Activated CD4-positive, alpha-beta memory T cell treated with anti-CD3 and anti-CD28 coated beads for 36 hours (primary cell): ENCODE measurements at regions not wholly inside any gene's neighbourhood (a gene's known extent, or its start where the extent isn't known, plus 50 kb on each side); places are given as distances from the start of the nearest gene placed in this dataset.
A peak's percentile ranks its signal among the peaks of the same experiment; 100 is the strongest.
"Not testable (repeated sequence)": the region's sequence is repeated elsewhere in the genome, so short reads cannot be mapped to it uniquely, and the experiment has no call there.

Experiments
- CTCF ChIA-PET: fragments of 350-600 bp; sonication (Branson Sonifier 250); formaldehyde crosslinking; loops from one replicate; lab custom pipeline; 2021; ENCODE audit warnings: antibody characterized with exemption, inconsistent platforms; lab: Charles Lee
- POLR2A ChIA-PET: fragments of 350-600 bp; sonication (Branson Sonifier 250); formaldehyde crosslinking; loops from one replicate; lab custom pipeline; 2021; ENCODE audit warnings: antibody characterized with exemption; lab: Charles Lee
- DNase-seq: peaks from one replicate; pipeline ENCODE4 v3.0.0-alpha.2; 2020
- H3K27ac Mint-ChIP-seq: one replicate; pipeline ENCODE4 v1.8.0; 2021; ENCODE audit warnings: mixed read lengths
- H3K27me3 Mint-ChIP-seq: one replicate; pipeline ENCODE4 v1.8.0; 2021; ENCODE audit warnings: mixed read lengths
- H3K36me3 Mint-ChIP-seq: one replicate; pipeline ENCODE4 v1.8.0; 2021; ENCODE audit warnings: mixed read lengths
- H3K4me1 Mint-ChIP-seq: one replicate; pipeline ENCODE4 v1.8.0; 2021; ENCODE audit warnings: low read depth, mixed read lengths
- H3K4me3 Mint-ChIP-seq: one replicate; pipeline ENCODE4 v1.8.0; 2021; ENCODE audit warnings: mild to moderate bottlenecking, mixed read lengths
- H3K9me3 Mint-ChIP-seq: one replicate; pipeline ENCODE4 v1.8.0; 2021; ENCODE audit warnings: mixed read lengths
- intact Hi-C: fragments of 100-400 bp; cut with micrococcal nuclease; formaldehyde crosslinking; loops from one replicate; pipeline ENCODE4 v1.15.1; 2023

- H3K27ac Mint-ChIP-seq, CTCF ChIA-PET, intact Hi-C loops, H3K27me3 Mint-ChIP-seq, H3K4me3 Mint-ChIP-seq, H3K36me3 Mint-ChIP-seq, H3K9me3 Mint-ChIP-seq, H3K4me1 Mint-ChIP-seq, DNase-seq, POLR2A ChIA-PET: not testable (repeated sequence)
Measured at GRCh38 chr10:38310111-38310510, 216.0 kb downstream of the ZNF37A start.

- DNase-seq, H3K4me3 Mint-ChIP-seq, intact Hi-C loops, H3K9me3 Mint-ChIP-seq, CTCF ChIA-PET, H3K4me1 Mint-ChIP-seq, POLR2A ChIA-PET, H3K36me3 Mint-ChIP-seq, H3K27ac Mint-ChIP-seq, H3K27me3 Mint-ChIP-seq: not testable (repeated sequence)
Measured at GRCh38 chr10:38315090-38315805, 221.1 kb downstream of the ZNF37A start.

- intact Hi-C loops, DNase-seq, H3K4me1 Mint-ChIP-seq, H3K4me3 Mint-ChIP-seq, H3K9me3 Mint-ChIP-seq, POLR2A ChIA-PET, H3K27me3 Mint-ChIP-seq, CTCF ChIA-PET, H3K36me3 Mint-ChIP-seq, H3K27ac Mint-ChIP-seq: not testable (repeated sequence)
Measured at GRCh38 chr10:38321393-38321792, 227.3 kb downstream of the ZNF37A start.

- H3K27ac Mint-ChIP-seq, H3K4me1 Mint-ChIP-seq, H3K4me3 Mint-ChIP-seq, H3K9me3 Mint-ChIP-seq, POLR2A ChIA-PET, intact Hi-C loops, H3K27me3 Mint-ChIP-seq, DNase-seq, CTCF ChIA-PET, H3K36me3 Mint-ChIP-seq: not testable (repeated sequence)
Measured at GRCh38 chr10:38330306-38330705, 236.2 kb downstream of the ZNF37A start.

- H3K4me1 Mint-ChIP-seq, H3K27me3 Mint-ChIP-seq, DNase-seq, intact Hi-C loops, CTCF ChIA-PET, H3K36me3 Mint-ChIP-seq, H3K27ac Mint-ChIP-seq, POLR2A ChIA-PET, H3K4me3 Mint-ChIP-seq, H3K9me3 Mint-ChIP-seq: not testable (repeated sequence)
Measured at GRCh38 chr10:38331106-38331505, 237.0 kb downstream of the ZNF37A start.

- POLR2A ChIA-PET, H3K27me3 Mint-ChIP-seq, H3K27ac Mint-ChIP-seq, CTCF ChIA-PET, DNase-seq, intact Hi-C loops, H3K9me3 Mint-ChIP-seq, H3K4me3 Mint-ChIP-seq, H3K36me3 Mint-ChIP-seq, H3K4me1 Mint-ChIP-seq: not testable (repeated sequence)
Measured at GRCh38 chr10:38333699-38334098, 239.6 kb downstream of the ZNF37A start.

GRCh38 chr10:38350645-38351044 is 256.5 kb downstream of the ZNF37A start:
- H3K4me3 Mint-ChIP-seq, H3K9me3 Mint-ChIP-seq, CTCF ChIA-PET, H3K36me3 Mint-ChIP-seq, DNase-seq, POLR2A ChIA-PET, H3K4me1 Mint-ChIP-seq, H3K27ac Mint-ChIP-seq, H3K27me3 Mint-ChIP-seq: not testable (repeated sequence)
- intact Hi-C loops, result loop anchor here (10.0 kb wide), 1 partner anchor 496 kb away; the partner anchor contains the start of gene ZNF248

- H3K36me3 Mint-ChIP-seq, CTCF ChIA-PET, H3K27ac Mint-ChIP-seq, H3K9me3 Mint-ChIP-seq, H3K4me3 Mint-ChIP-seq, H3K27me3 Mint-ChIP-seq, H3K4me1 Mint-ChIP-seq, POLR2A ChIA-PET: not testable (repeated sequence)
- DNase-seq, result peak; percentile 37
- intact Hi-C loops, result loop anchor here (10.0 kb wide), 1 partner anchor 500 kb away; the partner anchor contains the start of gene ZNF248
Measured at GRCh38 chr10:38354410-38354809, 260.3 kb downstream of the ZNF37A start.

- H3K4me1 Mint-ChIP-seq, H3K36me3 Mint-ChIP-seq, H3K27me3 Mint-ChIP-seq, POLR2A ChIA-PET, CTCF ChIA-PET, H3K9me3 Mint-ChIP-seq: not testable (repeated sequence)
- intact Hi-C loops, result loop anchor here (10.0 kb wide), 1 partner anchor 501 kb away; the partner anchor contains the start of gene ZNF248
- Mint-ChIP-seq H3K27ac (peak overlapping the region; percentile 96), H3K4me3 (peak overlapping the region; percentile 92)
- DNase-seq, result peak; percentile 87
Measured at GRCh38 chr10:38355911-38356526, 261.9 kb downstream of the ZNF37A start.

- H3K4me1 Mint-ChIP-seq, CTCF ChIA-PET, POLR2A ChIA-PET, H3K36me3 Mint-ChIP-seq, H3K27me3 Mint-ChIP-seq, H3K9me3 Mint-ChIP-seq: not testable (repeated sequence)
- DNase-seq, result peak; percentile 10
- Mint-ChIP-seq H3K4me3 (peak overlapping the region; percentile 92), H3K27ac (peak overlapping the region; percentile 96)
- intact Hi-C loops, result loop anchor here (10.0 kb wide), 1 partner anchor 502 kb away; the partner anchor contains the start of gene ZNF248
Measured at GRCh38 chr10:38356527-38356926, 262.4 kb downstream of the ZNF37A start.

- DNase-seq, H3K27ac Mint-ChIP-seq, POLR2A ChIA-PET, H3K9me3 Mint-ChIP-seq, H3K4me3 Mint-ChIP-seq, H3K27me3 Mint-ChIP-seq, CTCF ChIA-PET: not testable (repeated sequence)
- peaks cover 24% of the 10 kb centered on the region for H3K36me3 Mint-ChIP-seq
- peaks cover 17% of the 10 kb centered on the region for H3K4me1 Mint-ChIP-seq
- intact Hi-C loops, result loop anchor here (5.0 kb wide), 1 partner anchor 40 kb away; no protein-coding TSS in a partner anchor
Measured at GRCh38 chr10:38362514-38362913, 268.4 kb downstream of the ZNF37A start.

- CTCF ChIA-PET, H3K27ac Mint-ChIP-seq: not testable (repeated sequence)
Measured at GRCh38 chr10:38364073-38364472, 269.9 kb downstream of the ZNF37A start.

More at GRCh38 chr10:38364073-38364472, 269.9 kb downstream of the ZNF37A start:
- POLR2A ChIA-PET, DNase-seq, H3K9me3 Mint-ChIP-seq, H3K27me3 Mint-ChIP-seq, H3K4me3 Mint-ChIP-seq: not testable (repeated sequence)
- H3K4me1 Mint-ChIP-seq, result peaks cover 10% of the 10 kb centered on the region
- H3K36me3 Mint-ChIP-seq, result peaks cover 23% of the 10 kb centered on the region
- intact Hi-C loops, result loop anchor here (2.0 to 5.0 kb wide), 2 partner anchors 38 to 385 kb away; no protein-coding TSS in a partner anchor
